ENCODE measurements at regions not wholly inside any gene's neighbourhood (a gene's known extent, or its start where the extent isn't known, plus 50 kb on each side); places are given as distances from the start of the nearest gene placed in this dataset.

GRCh38 chr1:234778221-234779159, 168.5 kb upstream of the IRF2BP2 start:
- H3K27me3 ChIP-seq = peaks cover 0 to 3% of the 10 kb centered on the region in 2 donors
- H3K4me1 ChIP-seq = no peaks in the 10 kb centered on the region
- H3K9me3 ChIP-seq = no peaks in the 10 kb centered on the region
- H3K27ac ChIP-seq = no peak overlapping the region
- DNase-seq = no peak
- H3K36me3 ChIP-seq = no peaks in the 10 kb centered on the region
- TF ChIP-seq POLR2A (IDR thresholded peaks at IDR 0.05) = no peak
- no peak for TF ChIP-seq CTCF (IDR thresholded peaks at IDR 0.05)
- H3K4me3 ChIP-seq = no peak overlapping the region
- intact Hi-C loops (cut with DNase I; ENCODE audit: low total_unique reads) = no loop called here

- Histone ChIP-seq H3K9me3 (no peaks in the 10 kb centered on the region), H3K27ac (no peak overlapping the region), H3K4me1 (no peaks in the 10 kb centered on the region), H3K36me3 (no peaks in the 10 kb centered on the region), H3K4me3 (no peak overlapping the region), H3K27me3 (peaks cover 0 to 3% of the 10 kb centered on the region in 2 donors)
- TF ChIP-seq POLR2A (IDR thresholded peaks at IDR 0.05) = no peak
- TF ChIP-seq CTCF (IDR thresholded peaks at IDR 0.05) = no peak
- DNase-seq = no peak
- intact Hi-C loops (cut with DNase I; ENCODE audit: low total_unique reads) = no loop called here
Observed at GRCh38 chr1:234777856-234778220, 167.9 kb upstream of the IRF2BP2 start.

GRCh38 chr1:234776876-234777855, 167.2 kb upstream of the IRF2BP2 start:
- H3K36me3 ChIP-seq = no peaks in the 10 kb centered on the region
- H3K27ac ChIP-seq = no peak overlapping the region
- peaks cover 0 to 3% of the 10 kb centered on the region in 2 donors for H3K27me3 ChIP-seq
- H3K9me3 ChIP-seq = no peaks in the 10 kb centered on the region
- H3K4me3 ChIP-seq = no peak overlapping the region
- TF ChIP-seq POLR2A (IDR thresholded peaks at IDR 0.05) = no peak
- no peak for TF ChIP-seq CTCF (IDR thresholded peaks at IDR 0.05)
- DNase-seq = no peak
- intact Hi-C loops (cut with DNase I; ENCODE audit: low total_unique reads) = no loop called here
- H3K4me1 ChIP-seq = no peaks in the 10 kb centered on the region

- no peak overlapping the region for H3K4me3 ChIP-seq
- no peaks in the 10 kb centered on the region for H3K36me3 ChIP-seq
- H3K4me1 ChIP-seq = no peaks in the 10 kb centered on the region
- no peak overlapping the region for H3K27ac ChIP-seq
- no peak for TF ChIP-seq CTCF (IDR thresholded peaks at IDR 0.05)
- TF ChIP-seq POLR2A (IDR thresholded peaks at IDR 0.05) = no peak
- DNase-seq = no peak
- no peaks in the 10 kb centered on the region for H3K9me3 ChIP-seq
- intact Hi-C loops (cut with DNase I; ENCODE audit: low total_unique reads) = no loop called here
- H3K27me3 ChIP-seq = peaks cover 0 to 3% of the 10 kb centered on the region in 2 donors
Observed at GRCh38 chr1:234776256-234776875, 166.4 kb upstream of the IRF2BP2 start.

Data from uterus (tissue), 3 donors.